ENCODE measurements at regions not wholly inside any gene's neighbourhood (a gene's known extent, or its start where the extent isn't known, plus 50 kb on each side); places are given as distances from the start of the nearest gene placed in this dataset.

DNA sequence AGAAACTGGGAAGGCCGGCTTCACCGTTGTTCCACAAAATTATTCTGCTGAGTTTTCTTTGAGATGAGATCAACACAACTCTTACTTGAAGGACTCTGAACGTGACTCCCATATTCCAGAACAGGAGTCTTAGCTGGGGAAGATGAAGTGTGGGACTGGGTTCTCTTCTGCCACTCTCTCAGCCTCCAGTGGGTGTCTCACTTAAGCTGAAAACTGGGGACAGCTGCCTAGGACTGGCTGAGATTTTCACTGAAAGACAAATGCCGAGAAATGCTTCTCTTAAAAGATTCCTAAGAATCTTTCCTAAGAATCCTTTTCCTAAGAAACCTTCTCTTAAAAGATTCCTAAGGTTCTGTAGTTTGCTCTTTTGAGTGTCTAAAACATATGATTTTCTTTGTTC, 156.6 kb upstream of the LHCGR start:
- H3K27ac ChIP-seq, result no peak overlapping the region
- DNase-seq (ENCODE audit: low read depth, low spot score), result no peak

GRCh38 chr2:48910961-48911360, 155.4 kb upstream of the LHCGR start:
- H3K27ac ChIP-seq, result no peak overlapping the region
- DNase-seq (ENCODE audit: low read depth, low spot score), result no peak

DNA sequence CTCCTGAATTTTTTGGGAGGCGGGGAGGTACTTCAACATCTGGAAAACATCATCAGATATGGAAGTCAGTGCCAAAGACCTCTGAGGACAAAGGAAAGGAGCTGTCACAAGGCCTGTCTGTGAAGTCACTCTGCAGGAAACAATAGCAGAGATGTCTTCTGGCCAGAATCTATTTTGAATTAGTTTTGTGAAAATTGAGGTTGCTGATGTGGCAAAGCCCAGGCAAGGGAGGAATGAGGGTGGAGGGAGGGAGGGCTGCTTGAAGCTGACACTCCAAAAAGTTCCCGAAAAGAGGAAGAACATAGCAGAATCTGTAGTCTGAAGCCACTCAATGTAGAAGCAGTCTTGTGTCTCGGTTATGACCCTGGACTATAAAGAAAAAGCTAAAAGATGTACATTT, 151.1 kb upstream of the LHCGR start:
- H3K27ac ChIP-seq, result no peak overlapping the region
- no peak for DNase-seq (ENCODE audit: low read depth, low spot score)

DNA sequence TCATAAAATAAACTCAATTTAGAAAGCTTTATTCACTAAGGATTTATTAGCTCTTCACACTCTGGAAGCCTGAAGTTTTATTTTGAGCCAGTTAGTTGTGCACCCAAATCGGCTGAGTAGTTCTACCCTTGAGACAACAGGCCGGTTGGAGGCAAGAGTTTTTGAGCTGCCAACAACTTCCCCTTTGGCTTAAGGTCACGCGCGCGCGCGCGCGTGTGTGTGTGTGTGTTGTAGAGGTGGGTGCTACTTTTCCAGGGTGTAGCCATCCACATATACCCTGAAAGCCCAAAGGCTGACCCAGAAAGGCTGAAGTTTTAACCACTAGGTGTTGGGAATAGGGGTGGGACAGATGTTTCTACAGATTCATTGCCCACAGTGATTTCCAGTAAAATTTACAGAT, 150.2 kb upstream of the LHCGR start:
- no peak for DNase-seq (ENCODE audit: low read depth, low spot score)
- H3K27ac ChIP-seq, result no peak overlapping the region

- H3K27ac ChIP-seq, result no peak overlapping the region
- no peak for DNase-seq (ENCODE audit: low read depth, low spot score)
Measured at GRCh38 chr2:48902521-48902920, 147.0 kb upstream of the LHCGR start.

- DNase-seq (ENCODE audit: low read depth, low spot score), result no peak
- H3K27ac ChIP-seq, result no peak overlapping the region
Measured at GRCh38 chr2:48901416-48901815, 145.9 kb upstream of the LHCGR start.

DNA sequence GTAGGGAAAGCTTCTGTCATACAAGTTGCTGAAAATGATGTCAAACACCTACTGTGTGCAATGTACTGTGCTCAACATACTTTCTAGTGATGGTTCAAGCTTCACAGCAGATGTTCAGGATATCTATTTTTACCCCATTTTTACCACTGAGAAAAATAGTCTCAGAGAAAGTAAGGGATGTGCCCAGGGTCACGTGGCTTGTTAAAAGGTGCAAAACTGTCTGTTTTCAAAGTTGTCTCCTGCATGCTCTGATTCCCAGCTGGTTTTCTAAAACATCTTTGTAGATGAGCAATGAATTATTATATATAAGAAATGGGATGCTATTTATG, 145.5 kb upstream of the LHCGR start:
- DNase-seq (ENCODE audit: low read depth, low spot score), result no peak
- H3K27ac ChIP-seq, result no peak overlapping the region

- DNase-seq (ENCODE audit: low read depth, low spot score), result no peak
- no peak overlapping the region for H3K27ac ChIP-seq
Measured at GRCh38 chr2:48900321-48901014, 144.9 kb upstream of the LHCGR start.

DNA sequence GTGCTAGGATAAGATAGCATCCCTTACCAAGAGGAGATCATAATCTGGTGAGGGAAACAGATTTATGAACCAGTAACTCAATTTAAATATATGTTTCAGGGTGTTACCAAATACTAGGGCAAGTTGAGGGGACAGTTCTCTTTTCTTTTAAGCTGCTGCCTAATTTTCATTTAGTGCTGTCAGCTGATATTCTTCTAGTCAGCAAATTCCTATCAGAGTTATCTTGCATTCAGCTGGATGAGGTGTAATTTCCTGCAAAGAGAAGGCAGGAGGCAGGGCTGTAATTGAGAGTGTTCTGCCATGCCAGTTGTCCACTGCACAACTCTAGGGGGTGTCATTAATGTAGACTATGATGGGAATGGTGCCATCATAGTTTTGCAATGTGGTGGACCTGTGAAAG, 141.3 kb upstream of the LHCGR start:
- H3K27ac ChIP-seq, result no peak overlapping the region

DNA sequence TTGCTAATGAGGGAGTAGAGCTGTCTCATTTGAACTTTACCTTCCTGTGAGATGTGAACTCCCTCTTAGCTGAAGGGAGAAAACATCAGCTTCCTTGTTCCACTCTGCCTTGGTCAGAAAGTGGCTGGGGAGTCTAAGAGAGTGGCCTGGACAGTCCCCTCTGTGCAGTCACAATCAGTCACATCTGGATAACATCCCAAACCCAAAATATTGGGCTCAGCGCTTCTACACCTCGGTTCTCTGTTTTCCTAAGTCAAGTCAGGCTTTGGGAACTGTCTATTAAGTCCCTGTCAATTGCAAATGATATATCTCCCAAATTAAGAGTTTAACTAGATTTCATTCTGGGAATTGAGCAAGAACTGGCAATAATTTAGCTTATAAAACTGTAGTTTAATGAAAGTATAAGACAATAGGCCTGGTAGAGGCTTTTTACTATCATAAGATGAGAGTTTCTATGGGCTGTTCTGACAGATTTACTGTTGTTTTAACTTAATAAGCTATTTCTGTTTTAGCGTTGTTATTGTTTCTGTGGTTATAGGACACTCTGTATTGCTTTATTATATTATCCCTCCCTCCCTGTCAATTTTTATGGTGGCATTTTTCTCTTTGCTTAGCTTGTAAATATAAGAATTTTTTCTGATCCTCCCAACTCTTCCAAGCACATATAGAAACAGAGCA, 135.1 kb upstream of the LHCGR start:
- no peak for DNase-seq (ENCODE audit: low read depth, low spot score)
- no peak overlapping the region for H3K27ac ChIP-seq

More for the DNA sequence above, 141.3 kb upstream of the LHCGR start:
- no peak for DNase-seq (ENCODE audit: low read depth, low spot score)

- H3K27ac ChIP-seq, result no peak overlapping the region
- DNase-seq (ENCODE audit: low read depth, low spot score), result no peak
Measured at GRCh38 chr2:48888066-48888465, 132.5 kb upstream of the LHCGR start.

DNA sequence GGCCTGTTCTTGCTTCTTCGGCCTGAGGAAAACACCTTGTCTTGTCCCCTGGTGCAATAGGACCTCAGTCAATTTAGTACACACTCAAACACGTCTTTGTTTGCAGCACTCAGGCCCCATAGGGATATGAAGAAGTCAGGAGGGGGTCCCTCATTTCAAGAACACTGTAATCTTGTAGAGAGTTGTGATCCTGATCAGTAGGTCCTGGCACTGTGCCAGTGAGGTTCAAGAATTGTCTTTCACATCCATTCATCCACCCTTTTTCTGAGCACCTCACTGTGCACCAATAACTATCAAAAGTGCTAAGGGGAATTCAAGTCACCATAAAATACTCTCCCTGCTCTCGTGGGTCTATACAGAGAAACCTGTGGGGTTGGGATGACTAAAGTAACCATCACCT, 131.4 kb upstream of the LHCGR start:
- H3K27ac ChIP-seq, result no peak overlapping the region
- no peak for DNase-seq (ENCODE audit: low read depth, low spot score)

GRCh38 chr2:48885841-48886240, 130.3 kb upstream of the LHCGR start:
- H3K27ac ChIP-seq, result no peak overlapping the region
- DNase-seq (ENCODE audit: low read depth, low spot score), result no peak

- no peak overlapping the region for H3K27ac ChIP-seq
- DNase-seq (ENCODE audit: low read depth, low spot score), result no peak
Measured at GRCh38 chr2:48883661-48884060, 128.1 kb upstream of the LHCGR start.

DNA sequence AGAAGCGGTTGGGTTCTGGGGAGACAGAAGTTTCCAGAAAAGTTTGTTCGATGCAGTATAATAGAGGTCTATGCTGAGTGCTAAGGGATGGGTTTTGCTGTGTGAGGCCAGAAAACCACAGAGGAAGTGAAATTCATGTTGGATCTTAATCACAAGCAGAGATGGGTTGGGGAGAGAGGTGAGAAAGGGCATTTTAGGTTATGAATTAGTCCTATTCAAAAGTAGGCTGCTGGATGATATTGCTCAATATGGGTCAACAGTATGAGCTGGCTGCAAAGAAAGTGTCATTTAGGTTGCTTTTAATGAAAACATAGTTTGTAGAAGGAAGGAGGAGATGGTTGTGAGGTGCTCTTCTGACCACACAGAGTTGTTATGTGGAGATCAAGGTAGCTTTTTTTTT, 118.8 kb upstream of the LHCGR start:
- DNase-seq (ENCODE audit: low read depth, low spot score), result no peak
- no peak overlapping the region for H3K27ac ChIP-seq

GRCh38 chr2:48873666-48874065, 118.1 kb upstream of the LHCGR start:
- DNase-seq (ENCODE audit: low read depth, low spot score), result no peak
- H3K27ac ChIP-seq, result no peak overlapping the region

DNA sequence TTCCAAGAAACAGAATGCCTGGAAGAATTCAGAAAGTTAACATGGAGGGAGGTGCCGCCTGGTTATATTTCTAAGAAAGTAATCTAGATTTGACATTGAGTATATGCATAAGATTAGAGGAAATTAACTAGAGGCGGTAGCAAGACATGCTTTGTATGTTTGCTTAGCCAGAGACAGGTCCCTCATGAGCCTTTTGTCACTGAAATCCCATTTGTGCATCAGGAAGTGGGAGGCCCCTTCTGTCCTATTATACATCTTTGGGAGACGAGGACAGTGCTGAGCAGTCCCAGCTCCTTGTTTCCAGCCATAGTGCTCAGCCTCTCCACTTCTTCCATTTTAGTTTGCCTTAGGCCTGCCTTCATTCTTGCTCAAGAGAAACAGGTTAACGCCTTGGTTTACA, 115.4 kb upstream of the LHCGR start:
- no peak for DNase-seq (ENCODE audit: low read depth, low spot score)
- no peak overlapping the region for H3K27ac ChIP-seq

DNA sequence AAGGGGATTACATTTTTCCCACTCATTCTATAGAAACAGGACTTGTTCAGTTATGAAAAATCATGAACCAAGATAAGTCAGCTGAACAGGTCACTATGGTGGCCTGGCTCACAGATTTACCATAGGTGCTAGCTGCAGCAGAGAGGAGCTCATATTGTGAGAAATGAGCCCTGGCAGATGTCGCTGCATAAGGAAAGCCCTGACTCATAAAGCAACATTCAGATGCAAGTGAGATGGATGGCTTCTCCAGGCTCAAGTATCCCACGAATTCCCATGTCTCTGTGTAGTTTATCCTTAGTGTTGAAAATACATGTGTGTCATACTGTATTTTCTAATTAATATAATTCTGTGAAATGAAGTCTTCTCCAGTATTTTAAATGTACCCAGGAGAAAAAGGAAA, 115.0 kb upstream of the LHCGR start:
- H3K27ac ChIP-seq, result no peak overlapping the region
- DNase-seq (ENCODE audit: low read depth, low spot score), result no peak

DNA sequence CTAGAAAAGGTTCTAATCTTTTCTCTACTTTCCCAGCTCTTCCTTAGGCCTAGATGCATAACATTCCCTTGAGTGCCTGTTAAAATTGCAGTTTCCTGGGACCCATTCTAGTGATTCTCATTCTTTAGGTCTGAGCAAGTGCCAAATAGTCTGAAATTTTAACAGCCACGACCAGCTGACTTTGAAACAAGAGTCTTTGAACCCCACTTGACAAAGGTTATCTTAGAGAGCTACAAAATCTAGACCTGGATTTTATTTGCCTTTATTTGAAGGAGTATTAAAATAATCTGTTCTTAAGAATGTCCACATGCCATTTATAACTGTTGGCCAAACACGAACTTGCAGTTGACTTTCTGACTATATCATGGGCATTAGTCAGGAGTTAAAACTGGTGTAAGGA, 110.2 kb upstream of the LHCGR start:
- no peak for DNase-seq (ENCODE audit: low read depth, low spot score)
- no peak overlapping the region for H3K27ac ChIP-seq

DNA sequence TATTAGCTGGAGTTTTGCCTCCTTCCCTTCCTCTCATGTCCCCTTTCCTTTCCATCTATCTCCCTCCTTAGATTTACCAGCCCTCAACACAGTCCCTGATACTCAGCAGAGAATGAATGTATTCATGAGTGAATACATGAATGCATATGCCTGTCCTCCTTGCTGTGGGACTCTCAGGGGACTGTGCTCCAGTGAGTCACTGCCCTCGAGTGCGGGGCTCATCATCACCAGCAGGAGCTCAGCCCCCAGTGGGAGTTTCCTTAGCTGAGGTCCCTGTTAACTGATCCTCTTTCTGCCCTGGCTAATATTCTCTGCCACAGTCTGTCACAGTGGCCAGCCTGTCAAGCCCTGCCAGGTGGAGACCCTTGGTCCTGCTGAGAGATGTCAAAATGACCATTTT, 104.9 kb upstream of the LHCGR start:
- no peak for DNase-seq (ENCODE audit: low read depth, low spot score)
- H3K27ac ChIP-seq, result no peak overlapping the region

DNA sequence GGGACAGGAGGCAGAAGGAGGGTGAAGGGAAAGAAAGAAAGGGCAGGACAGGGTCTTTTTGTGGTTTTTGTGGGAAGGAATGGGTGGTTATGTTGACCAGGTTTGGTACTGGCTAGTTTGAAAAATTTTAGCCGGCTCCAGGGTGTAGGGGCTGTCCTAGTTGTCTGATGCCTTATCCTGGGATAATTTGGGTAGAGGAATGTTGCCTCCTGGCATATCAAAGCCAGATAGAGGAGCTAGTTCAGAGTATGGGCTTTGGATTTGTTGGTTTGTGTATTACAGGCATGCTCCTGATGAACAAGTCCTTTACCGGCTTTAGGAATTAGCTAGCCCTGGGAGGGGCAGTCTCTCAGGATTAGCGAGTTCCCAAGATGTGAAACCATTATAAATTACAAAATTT, 101.1 kb upstream of the LHCGR start:
- H3K27ac ChIP-seq, result no peak overlapping the region
- DNase-seq (ENCODE audit: low read depth, low spot score), result no peak

- DNase-seq (ENCODE audit: low read depth, low spot score), result peak; percentile 26
- no peak overlapping the region for H3K27ac ChIP-seq
Measured at GRCh38 chr2:48856144-48856543, 100.6 kb upstream of the LHCGR start.
